GM10266 (cell line): ENCODE measurements at regions not wholly inside any gene's neighbourhood (a gene's known extent, or its start where the extent isn't known, plus 50 kb on each side); places are given as distances from the start of the nearest gene placed in this dataset.

ENCODE experiments used
- DNase-seq: peaks from one replicate; pipeline ENCODE4 v3.0.0; 2012; ENCODE audit errors: extremely low spot score
- CTCF ChIP-seq: IDR thresholded peaks from 2 replicates; pipeline ENCODE4 v1.5.1; 2012; ENCODE audit warnings: mild to moderate bottlenecking, low read depth; ENCODE audit not compliant: control insufficient read depth, insufficient read depth; ENCODE audit errors: missing control alignments

- DNase-seq, result no peak
- no peak for TF ChIP-seq CTCF
These were observed 124.6 kb upstream of the BCL2L14 start for GRCh38 chr12:11946161-11946560.

GRCh38 chr12:11947213-11947612, 123.5 kb upstream of the BCL2L14 start:
- no peak for TF ChIP-seq CTCF
- no peak for DNase-seq

- TF ChIP-seq CTCF, result no peak
- no peak for DNase-seq
These were observed 120.9 kb upstream of the BCL2L14 start for GRCh38 chr12:11949738-11950411.

GRCh38 chr12:11951209-11951608, 119.5 kb upstream of the BCL2L14 start:
- DNase-seq, result no peak
- TF ChIP-seq CTCF, result no peak

GRCh38 chr12:11953523-11953922, 117.2 kb upstream of the BCL2L14 start:
- no peak for DNase-seq
- no peak for TF ChIP-seq CTCF

- DNase-seq, result no peak
- TF ChIP-seq CTCF, result no peak
These were observed 116.6 kb upstream of the BCL2L14 start for GRCh38 chr12:11954181-11954580.

- no peak for TF ChIP-seq CTCF
- DNase-seq, result peak; percentile 42
These were observed 112.3 kb upstream of the BCL2L14 start for GRCh38 chr12:11958221-11959091.
